NB4 (cell line): ENCODE measurements at regions not wholly inside any gene's neighbourhood (a gene's known extent, or its start where the extent isn't known, plus 50 kb on each side); places are given as distances from the start of the nearest gene placed in this dataset.

Source experiments
- MYC ChIP-seq: IDR thresholded peaks from 2 replicates; pipeline ENCODE4 v1.6.1; 2011; ENCODE audit warnings: low read depth, low read length
- TF ChIP-seq, protein P1 (sequence below): IDR thresholded peaks from one replicate; pipeline ENCODE4 v1.5.1; 2012; ENCODE audit warnings: low read depth, low read length
- TF ChIP-seq, protein P2 (sequence below): IDR thresholded peaks from 2 replicates; pipeline ENCODE4 v1.6.1; 2011; ENCODE audit warnings: low read depth, low read length

DNA sequence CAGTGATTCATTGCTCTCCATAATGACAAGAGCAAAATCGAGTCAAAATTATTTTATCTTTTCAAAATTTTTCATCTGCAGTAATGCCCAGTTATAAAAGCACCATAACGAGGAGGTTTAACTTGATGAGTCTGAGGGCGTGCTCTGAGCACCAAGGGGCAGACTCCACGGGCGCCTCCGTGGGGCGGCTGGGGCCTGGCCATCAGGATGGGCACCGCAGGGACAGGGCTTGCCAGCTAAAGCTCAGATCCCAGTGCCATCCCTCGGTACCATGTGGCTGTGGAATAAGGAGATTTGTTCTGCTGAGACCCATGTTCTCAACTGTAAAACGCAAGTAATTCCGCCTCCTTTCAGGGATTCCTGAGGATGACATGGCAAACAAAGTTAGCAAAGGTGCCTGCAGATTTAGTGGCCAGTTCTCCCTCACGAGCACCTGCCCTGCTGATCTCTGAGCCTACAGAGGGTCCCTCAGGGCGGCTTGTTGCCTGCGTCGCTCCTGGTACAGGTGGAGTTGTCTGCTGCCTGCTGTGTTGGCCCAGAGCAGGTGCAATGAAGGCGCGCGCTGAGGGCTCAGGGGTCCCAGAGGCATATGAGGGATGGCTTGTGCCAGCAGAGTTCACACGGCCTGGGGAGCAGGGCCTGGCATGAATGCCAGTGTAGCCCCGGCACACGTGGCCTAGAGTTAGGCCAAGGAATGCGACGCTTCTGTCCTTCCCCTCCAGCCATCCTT, 584.4 kb downstream of the TCERG1L start:
- TF ChIP-seq, protein P1, sequence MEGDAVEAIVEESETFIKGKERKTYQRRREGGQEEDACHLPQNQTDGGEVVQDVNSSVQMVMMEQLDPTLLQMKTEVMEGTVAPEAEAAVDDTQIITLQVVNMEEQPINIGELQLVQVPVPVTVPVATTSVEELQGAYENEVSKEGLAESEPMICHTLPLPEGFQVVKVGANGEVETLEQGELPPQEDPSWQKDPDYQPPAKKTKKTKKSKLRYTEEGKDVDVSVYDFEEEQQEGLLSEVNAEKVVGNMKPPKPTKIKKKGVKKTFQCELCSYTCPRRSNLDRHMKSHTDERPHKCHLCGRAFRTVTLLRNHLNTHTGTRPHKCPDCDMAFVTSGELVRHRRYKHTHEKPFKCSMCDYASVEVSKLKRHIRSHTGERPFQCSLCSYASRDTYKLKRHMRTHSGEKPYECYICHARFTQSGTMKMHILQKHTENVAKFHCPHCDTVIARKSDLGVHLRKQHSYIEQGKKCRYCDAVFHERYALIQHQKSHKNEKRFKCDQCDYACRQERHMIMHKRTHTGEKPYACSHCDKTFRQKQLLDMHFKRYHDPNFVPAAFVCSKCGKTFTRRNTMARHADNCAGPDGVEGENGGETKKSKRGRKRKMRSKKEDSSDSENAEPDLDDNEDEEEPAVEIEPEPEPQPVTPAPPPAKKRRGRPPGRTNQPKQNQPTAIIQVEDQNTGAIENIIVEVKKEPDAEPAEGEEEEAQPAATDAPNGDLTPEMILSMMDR: no peak
- no peak for TF ChIP-seq MYC
- TF ChIP-seq, protein P2, sequence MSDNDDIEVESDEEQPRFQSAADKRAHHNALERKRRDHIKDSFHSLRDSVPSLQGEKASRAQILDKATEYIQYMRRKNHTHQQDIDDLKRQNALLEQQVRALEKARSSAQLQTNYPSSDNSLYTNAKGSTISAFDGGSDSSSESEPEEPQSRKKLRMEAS: no peak
